HEK293 (cell line): ENCODE measurements at regions not wholly inside any gene's neighbourhood (a gene's known extent, or its start where the extent isn't known, plus 50 kb on each side); places are given as distances from the start of the nearest gene placed in this dataset.

Source experiments
- CTCF ChIA-PET: fragments of 350-600 bp; formaldehyde crosslinking; extraction: SDS; loops from one replicate; lab custom pipeline; 2021; ENCODE audit warnings: antibody characterized with exemption; lab: Yijun Ruan, JAX
- POLR2A ChIA-PET: fragments of 300-600 bp; formaldehyde crosslinking; extraction: SDS; loops from one replicate; lab custom pipeline; 2020; ENCODE audit warnings: antibody characterized with exemption, inconsistent platforms; lab: Yijun Ruan, JAX
- H3K27ac ChIP-seq: fragments of 200-500 bp; sonication (Bioruptor generic); 2 replicates; pipeline ENCODE4 v1.5.1; 2014; ENCODE audit warnings: low read depth, low read length, control low read depth, inconsistent platforms; ENCODE audit errors: extremely low read depth
- H3K36me3 ChIP-seq, 2 experiments: fragments of 200-500 bp in 1 of 2; sonication (Bioruptor generic) in 1 of 2; 1 replicate in 1 of 2; 2 replicates in 1 of 2; pipeline ENCODE4 v1.5.1; 2014 to 2017; ENCODE audit warnings: inconsistent platforms in 2 of 2, low read length in 2 of 2; ENCODE audit not compliant: control insufficient read depth in 2 of 2, insufficient read depth in 1 of 2
- H3K4me1 ChIP-seq: fragments of 200-500 bp; sonication (Bioruptor generic); 2 replicates; pipeline ENCODE4 v1.5.1; 2014; ENCODE audit warnings: mild to moderate bottlenecking, low read length, inconsistent platforms; ENCODE audit not compliant: control insufficient read depth, insufficient read depth
- H3K4me3 ChIP-seq: 2 replicates; pipeline ENCODE4 v1.5.1; 2011; ENCODE audit warnings: low read depth, mild to moderate bottlenecking, control low read depth, low read length, moderate library complexity
- H3K9me3 ChIP-seq: fragments of 200-500 bp; sonication (Bioruptor generic); 2 replicates; pipeline ENCODE4 v1.5.1; 2014; ENCODE audit warnings: low read depth, low read length, inconsistent platforms; ENCODE audit not compliant: control insufficient read depth, insufficient read depth
- EGR2 ChIP-seq: fragments of 450-650 bp; formaldehyde crosslinking; IDR thresholded peaks from 2 replicates; pipeline ENCODE4 v1.5.1; 2016; ENCODE audit warnings: low read depth, missing biosample characterization, missing genetic modification characterization
- ELK4 ChIP-seq: IDR thresholded peaks from 2 replicates; pipeline ENCODE4 v1.6.1; 2011; ENCODE audit warnings: mild to moderate bottlenecking, low read depth, low read length, borderline replicate concordance
- KLF9 ChIP-seq: fragments of 450-650 bp; formaldehyde crosslinking; IDR thresholded peaks from 2 replicates; pipeline ENCODE4 v1.5.1; 2016; ENCODE audit warnings: missing biosample characterization, missing genetic modification characterization, low read depth
- PRDM1 ChIP-seq: fragments of 450-650 bp; formaldehyde crosslinking; IDR thresholded peaks from 2 replicates; pipeline ENCODE4; 2016; ENCODE audit warnings: missing biosample characterization, missing genetic modification characterization
- SP2 ChIP-seq: fragments of 450-650 bp; formaldehyde crosslinking; IDR thresholded peaks from 2 replicates; pipeline ENCODE4 v1.5.1; 2016; ENCODE audit warnings: missing biosample characterization, missing genetic modification characterization
- YY2 ChIP-seq: fragments of 450-650 bp; formaldehyde crosslinking; IDR thresholded peaks from 2 replicates; pipeline ENCODE4 v1.5.1; 2016; ENCODE audit warnings: missing biosample characterization, missing genetic modification characterization
- ZBTB17 ChIP-seq: fragments of 450-650 bp; formaldehyde crosslinking; IDR thresholded peaks from 2 replicates; pipeline ENCODE4 v1.5.1; 2016; ENCODE audit warnings: missing biosample characterization, missing genetic modification characterization
- ZBTB8A ChIP-seq: fragments of 450-650 bp; formaldehyde crosslinking; IDR thresholded peaks from 2 replicates; pipeline ENCODE4 v1.5.1; 2016; ENCODE audit warnings: missing biosample characterization, missing genetic modification characterization
- ZEB2 ChIP-seq: fragments of 450-650 bp; formaldehyde crosslinking; IDR thresholded peaks from 2 replicates; pipeline ENCODE4 v1.5.1; 2016; ENCODE audit warnings: missing biosample characterization, missing genetic modification characterization
- ZFHX2 ChIP-seq: fragments of 450-650 bp; formaldehyde crosslinking; conservative IDR thresholded peaks from 2 replicates; pipeline ENCODE4 v1.5.1; 2016; ENCODE audit warnings: missing biosample characterization, missing genetic modification characterization
- ZNF148 ChIP-seq: fragments of 450-650 bp; formaldehyde crosslinking; IDR thresholded peaks from 2 replicates; pipeline ENCODE4 v1.5.0; 2017; ENCODE audit warnings: missing biosample characterization, missing genetic modification characterization, borderline replicate concordance
- ZNF19 ChIP-seq: fragments of 450-650 bp; formaldehyde crosslinking; IDR thresholded peaks from 2 replicates; pipeline ENCODE4; 2016; ENCODE audit warnings: missing biosample characterization, missing genetic modification characterization, low read depth
- ZNF266 ChIP-seq: fragments of 450-650 bp; formaldehyde crosslinking; IDR thresholded peaks from 2 replicates; pipeline ENCODE4 v1.5.1; 2016; ENCODE audit warnings: missing biosample characterization, missing genetic modification characterization, low read depth
- ZNF37A ChIP-seq: fragments of 450-650 bp; IDR thresholded peaks from 2 replicates; pipeline ENCODE4 v1.5.1; 2018; ENCODE audit warnings: missing biosample characterization, missing genetic modification characterization
- ZNF555 ChIP-seq: fragments of 450-650 bp; formaldehyde crosslinking; conservative IDR thresholded peaks from 2 replicates; pipeline ENCODE4 v1.5.1; 2017; ENCODE audit warnings: missing biosample characterization, mild to moderate bottlenecking, missing genetic modification characterization, inconsistent platforms
- ZNF747 ChIP-seq: fragments of 450-650 bp; formaldehyde crosslinking; IDR thresholded peaks from 2 replicates; pipeline ENCODE4 v1.5.1; 2016; ENCODE audit warnings: missing biosample characterization, missing genetic modification characterization
- ZSCAN30 ChIP-seq: fragments of 450-650 bp; IDR thresholded peaks from 2 replicates; pipeline ENCODE4 v1.5.1; 2018; ENCODE audit warnings: missing biosample characterization, mild to moderate bottlenecking, missing genetic modification characterization, moderate library complexity
- TF ChIP-seq, protein P1 (sequence below): fragments of 450-650 bp; formaldehyde crosslinking; IDR thresholded peaks from 2 replicates; pipeline ENCODE4 v1.5.1; 2016; ENCODE audit warnings: missing biosample characterization, missing genetic modification characterization, borderline replicate concordance
- TF ChIP-seq, protein P2 (sequence below): fragments of 450-650 bp; formaldehyde crosslinking; IDR thresholded peaks from 2 replicates; pipeline ENCODE4 v1.5.1; 2016; ENCODE audit warnings: missing biosample characterization, missing genetic modification characterization
- TF ChIP-seq, protein P3 (sequence below): fragments of 450-650 bp; formaldehyde crosslinking; IDR thresholded peaks from 2 replicates; pipeline ENCODE4 v1.5.1; 2016; ENCODE audit warnings: missing biosample characterization, missing genetic modification characterization

- TF ChIP-seq, protein P1, sequence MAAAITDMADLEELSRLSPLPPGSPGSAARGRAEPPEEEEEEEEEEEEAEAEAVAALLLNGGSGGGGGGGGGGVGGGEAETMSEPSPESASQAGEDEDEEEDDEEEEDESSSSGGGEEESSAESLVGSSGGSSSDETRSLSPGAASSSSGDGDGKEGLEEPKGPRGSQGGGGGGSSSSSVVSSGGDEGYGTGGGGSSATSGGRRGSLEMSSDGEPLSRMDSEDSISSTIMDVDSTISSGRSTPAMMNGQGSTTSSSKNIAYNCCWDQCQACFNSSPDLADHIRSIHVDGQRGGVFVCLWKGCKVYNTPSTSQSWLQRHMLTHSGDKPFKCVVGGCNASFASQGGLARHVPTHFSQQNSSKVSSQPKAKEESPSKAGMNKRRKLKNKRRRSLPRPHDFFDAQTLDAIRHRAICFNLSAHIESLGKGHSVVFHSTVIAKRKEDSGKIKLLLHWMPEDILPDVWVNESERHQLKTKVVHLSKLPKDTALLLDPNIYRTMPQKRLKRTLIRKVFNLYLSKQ (tag by site-specific recombination), result no peak
- no peak for TF ChIP-seq ZBTB8A
- TF ChIP-seq ZNF148 (tag by site-specific recombination), result no peak
- no peak for TF ChIP-seq ZEB2 (tag by site-specific recombination)
- no peak for TF ChIP-seq ZSCAN30 (tag by site-specific recombination)
- TF ChIP-seq, all 188 proteins: peak for 0
These were observed 95.8 kb downstream of the IRF8 start (continued) for GRCh38 chr16:85994492-85995490.

- ChIA-PET CTCF (interaction anchor here (0.8 to 16.0 kb wide), 2 partner anchors 20 to 175 kb away, joined by 3 to 292 read pairs; no protein-coding TSS in a partner anchor), POLR2A (no interaction called here)
- no peaks in the 10 kb centered on the region for H3K4me1 ChIP-seq
- no peaks in the 10 kb centered on the region for H3K9me3 ChIP-seq
- H3K36me3 ChIP-seq, result no peaks in the 10 kb centered on the region
- H3K4me3 ChIP-seq, result no peak overlapping the region
- no peak overlapping the region for H3K27ac ChIP-seq
- no peak for TF ChIP-seq YY2 (tag by site-specific recombination)
- no peak for TF ChIP-seq KLF9
- no peak for TF ChIP-seq ZNF37A (tag by site-specific recombination)
- TF ChIP-seq ZNF747 (tag by site-specific recombination), result no peak
- TF ChIP-seq, protein P2, sequence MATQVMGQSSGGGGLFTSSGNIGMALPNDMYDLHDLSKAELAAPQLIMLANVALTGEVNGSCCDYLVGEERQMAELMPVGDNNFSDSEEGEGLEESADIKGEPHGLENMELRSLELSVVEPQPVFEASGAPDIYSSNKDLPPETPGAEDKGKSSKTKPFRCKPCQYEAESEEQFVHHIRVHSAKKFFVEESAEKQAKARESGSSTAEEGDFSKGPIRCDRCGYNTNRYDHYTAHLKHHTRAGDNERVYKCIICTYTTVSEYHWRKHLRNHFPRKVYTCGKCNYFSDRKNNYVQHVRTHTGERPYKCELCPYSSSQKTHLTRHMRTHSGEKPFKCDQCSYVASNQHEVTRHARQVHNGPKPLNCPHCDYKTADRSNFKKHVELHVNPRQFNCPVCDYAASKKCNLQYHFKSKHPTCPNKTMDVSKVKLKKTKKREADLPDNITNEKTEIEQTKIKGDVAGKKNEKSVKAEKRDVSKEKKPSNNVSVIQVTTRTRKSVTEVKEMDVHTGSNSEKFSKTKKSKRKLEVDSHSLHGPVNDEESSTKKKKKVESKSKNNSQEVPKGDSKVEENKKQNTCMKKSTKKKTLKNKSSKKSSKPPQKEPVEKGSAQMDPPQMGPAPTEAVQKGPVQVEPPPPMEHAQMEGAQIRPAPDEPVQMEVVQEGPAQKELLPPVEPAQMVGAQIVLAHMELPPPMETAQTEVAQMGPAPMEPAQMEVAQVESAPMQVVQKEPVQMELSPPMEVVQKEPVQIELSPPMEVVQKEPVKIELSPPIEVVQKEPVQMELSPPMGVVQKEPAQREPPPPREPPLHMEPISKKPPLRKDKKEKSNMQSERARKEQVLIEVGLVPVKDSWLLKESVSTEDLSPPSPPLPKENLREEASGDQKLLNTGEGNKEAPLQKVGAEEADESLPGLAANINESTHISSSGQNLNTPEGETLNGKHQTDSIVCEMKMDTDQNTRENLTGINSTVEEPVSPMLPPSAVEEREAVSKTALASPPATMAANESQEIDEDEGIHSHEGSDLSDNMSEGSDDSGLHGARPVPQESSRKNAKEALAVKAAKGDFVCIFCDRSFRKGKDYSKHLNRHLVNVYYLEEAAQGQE (tag by site-specific recombination), result no peak
- 0 out of 2 replicates have a peak, but pooled peaks have one; percentile 56 for TF ChIP-seq PRDM1 (tag by site-specific recombination)
- no peak for TF ChIP-seq ELK4
- TF ChIP-seq SP2 (tag by site-specific recombination), result no peak
- no peak for TF ChIP-seq ZNF19 (tag by site-specific recombination)
- TF ChIP-seq ZNF148 (tag by site-specific recombination), result no peak
- no peak for TF ChIP-seq ZNF266
- TF ChIP-seq, protein P3, sequence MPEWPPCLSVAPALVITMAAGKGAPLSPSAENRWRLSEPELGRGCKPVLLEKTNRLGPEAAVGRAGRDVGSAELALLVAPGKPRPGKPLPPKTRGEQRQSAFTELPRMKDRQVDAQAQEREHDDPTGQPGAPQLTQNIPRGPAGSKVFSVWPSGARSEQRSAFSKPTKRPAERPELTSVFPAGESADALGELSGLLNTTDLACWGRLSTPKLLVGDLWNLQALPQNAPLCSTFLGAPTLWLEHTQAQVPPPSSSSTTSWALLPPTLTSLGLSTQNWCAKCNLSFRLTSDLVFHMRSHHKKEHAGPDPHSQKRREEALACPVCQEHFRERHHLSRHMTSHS (tag by site-specific recombination), result no peak
- no peak for TF ChIP-seq ZNF555 (tag by site-specific recombination)
- TF ChIP-seq ZBTB17 (tag by site-specific recombination), result no peak
- TF ChIP-seq EGR2 (tag by site-specific recombination), result peak; percentile 51; the same call in 1 of the 2 replicates
- peak; percentile 42; the same call in 1 of the 2 replicates for TF ChIP-seq ZFHX2 (tag by site-specific recombination)
These were observed 96.8 kb downstream of the IRF8 start for GRCh38 chr16:85995541-85996423.
